ENCODE measurements at regions not wholly inside any gene's neighbourhood (a gene's known extent, or its start where the extent isn't known, plus 50 kb on each side); places are given as distances from the start of the nearest gene placed in this dataset.
"Not testable (repeated sequence)": the region's sequence is repeated elsewhere in the genome, so short reads cannot be mapped to it uniquely, and the experiment has no call there.

- no peak for TF ChIP-seq CTCF (IDR thresholded peaks at IDR 0.05; ENCODE audit: low read depth, low read length)
- Histone ChIP-seq H3K4me3 (ENCODE audit: low read depth, low read length) (no peak overlapping the region), H3K36me3 (no peaks in the 10 kb centered on the region), H3K27me3 (ENCODE audit: insufficient read depth, low read depth, severe bottlenecking) (peaks cover 2% of the 10 kb centered on the region), H3K9me3 (ENCODE audit: severe bottlenecking) (peaks cover 12% of the 10 kb centered on the region), H3K27ac (no peak overlapping the region)
- DNase-seq: no peak
Measured at GRCh38 chr1:147409886-147410285, 131.4 kb upstream of the BCL9 start.

DNA sequence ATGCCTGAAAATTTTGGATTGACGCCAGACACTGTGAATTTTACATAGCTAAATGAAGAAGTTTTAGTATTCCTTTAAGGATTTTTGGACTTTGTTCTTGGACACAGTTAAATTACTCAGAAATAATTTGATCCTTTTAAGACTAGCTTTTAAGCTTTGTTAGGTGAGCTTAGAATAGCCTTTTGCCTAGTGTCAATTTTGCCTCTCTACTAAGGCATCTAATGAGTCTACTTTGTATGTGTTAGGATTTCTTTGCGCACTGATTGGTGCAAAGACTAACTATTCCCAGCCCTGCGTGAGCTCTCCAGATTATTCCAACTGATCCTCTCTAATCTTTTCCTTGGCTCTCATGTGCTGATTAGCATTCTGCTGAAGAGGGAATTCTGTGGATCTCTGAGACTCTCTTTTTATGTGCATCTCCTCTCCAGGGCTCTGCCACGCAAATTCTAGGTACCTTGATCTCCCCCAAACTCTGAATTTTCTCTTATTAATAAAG lies 128.1 kb upstream of the BCL9 start:
- H3K27me3 ChIP-seq (ENCODE audit: insufficient read depth, low read depth, severe bottlenecking): no peaks in the 10 kb centered on the region
- H3K4me3 ChIP-seq (ENCODE audit: low read depth, low read length): no peak overlapping the region
- peak; percentile 67 for DNase-seq
- no peak for TF ChIP-seq CTCF (IDR thresholded peaks at IDR 0.05; ENCODE audit: low read depth, low read length)
- H3K36me3 ChIP-seq: no peaks in the 10 kb centered on the region
- no peak overlapping the region for H3K27ac ChIP-seq
- peaks cover 5% of the 10 kb centered on the region for H3K9me3 ChIP-seq (ENCODE audit: severe bottlenecking)

- peaks cover 2% of the 10 kb centered on the region for H3K27me3 ChIP-seq (ENCODE audit: insufficient read depth, low read depth, severe bottlenecking)
- H3K36me3 ChIP-seq: no peaks in the 10 kb centered on the region
- no peak overlapping the region for H3K4me3 ChIP-seq (ENCODE audit: low read depth, low read length)
- no peak for DNase-seq
- no peak for TF ChIP-seq CTCF (IDR thresholded peaks at IDR 0.05; ENCODE audit: low read depth, low read length)
- no peak overlapping the region for H3K27ac ChIP-seq
- peaks cover 5% of the 10 kb centered on the region for H3K9me3 ChIP-seq (ENCODE audit: severe bottlenecking)
Measured at GRCh38 chr1:147414505-147415163, 126.7 kb upstream of the BCL9 start.

- DNase-seq: no peak
- H3K4me3 ChIP-seq (ENCODE audit: low read depth, low read length): no peak overlapping the region
- H3K27ac ChIP-seq: no peak overlapping the region
- H3K36me3 ChIP-seq: no peaks in the 10 kb centered on the region
- H3K27me3 ChIP-seq (ENCODE audit: insufficient read depth, low read depth, severe bottlenecking): peaks cover 13% of the 10 kb centered on the region
- TF ChIP-seq CTCF (IDR thresholded peaks at IDR 0.05; ENCODE audit: low read depth, low read length): no peak
- H3K9me3 ChIP-seq (ENCODE audit: severe bottlenecking): peaks cover 10% of the 10 kb centered on the region
Measured at GRCh38 chr1:147417024-147417423, 124.3 kb upstream of the BCL9 start.

DNA sequence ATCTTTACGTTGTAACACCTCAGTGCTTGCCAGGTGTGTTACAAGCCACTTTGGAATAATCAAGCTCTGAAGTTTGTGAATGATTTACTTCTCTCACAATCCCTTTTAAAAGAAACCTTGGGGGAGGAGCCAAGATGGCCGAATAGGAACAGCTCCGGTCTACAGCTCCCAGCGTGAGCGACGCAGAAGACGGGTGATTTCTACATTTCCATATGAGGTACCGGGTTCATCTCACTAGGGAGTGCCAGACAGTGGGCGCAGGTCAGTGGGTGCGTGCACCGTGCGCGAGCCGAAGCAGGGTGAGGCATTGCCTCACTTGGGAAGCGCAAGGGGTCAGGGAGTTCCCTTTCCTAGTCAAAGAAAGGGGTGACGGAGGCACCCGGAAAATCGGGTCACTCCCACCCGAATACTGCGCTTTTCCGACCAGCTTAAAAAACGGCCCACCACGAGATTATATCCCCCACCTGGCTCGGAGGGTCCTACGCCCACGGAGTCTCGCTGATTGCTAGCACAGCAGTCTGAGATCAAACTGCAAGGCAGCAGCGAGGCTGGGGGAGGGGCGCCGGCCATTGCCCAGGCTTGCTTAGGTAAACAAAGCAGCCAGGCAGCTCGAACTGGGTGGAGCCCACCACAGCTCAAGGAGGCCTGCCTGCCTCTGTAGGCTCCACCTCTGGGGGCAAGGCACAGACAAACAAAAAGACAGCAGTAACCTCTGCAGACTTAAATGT lies 118.0 kb upstream of the BCL9 start:
- not testable (repeated sequence) for H3K27ac ChIP-seq; H3K4me3 ChIP-seq (ENCODE audit: low read depth, low read length); H3K36me3 ChIP-seq; DNase-seq
- Histone ChIP-seq H3K9me3 (ENCODE audit: severe bottlenecking) (peaks cover 18% of the 10 kb centered on the region), H3K27me3 (ENCODE audit: insufficient read depth, low read depth, severe bottlenecking) (peaks cover 21% of the 10 kb centered on the region)

- no peak overlapping the region for H3K27ac ChIP-seq
- no peak overlapping the region for H3K4me3 ChIP-seq (ENCODE audit: low read depth, low read length)
Measured at GRCh38 chr1:147434921-147435320, 106.4 kb upstream of the BCL9 start.

More at GRCh38 chr1:147434921-147435320, 106.4 kb upstream of the BCL9 start:
- Histone ChIP-seq H3K27me3 (ENCODE audit: insufficient read depth, low read depth, severe bottlenecking) (peaks cover 79% of the 10 kb centered on the region), H3K36me3 (no peaks in the 10 kb centered on the region), H3K9me3 (ENCODE audit: severe bottlenecking) (no peaks in the 10 kb centered on the region)
- DNase-seq: no peak
- TF ChIP-seq CTCF (IDR thresholded peaks at IDR 0.05; ENCODE audit: low read depth, low read length): no peak

Data from WERI-Rb-1 (cell line).